T-helper 2 cell treated with Interferon-gamma antibody and Interleukin-4, amounts not matched to agents 100 ng/mL and 5 ng/mL, for 36 hours (primary cell): ENCODE measurements at regions not wholly inside any gene's neighbourhood (a gene's known extent, or its start where the extent isn't known, plus 50 kb on each side); places are given as distances from the start of the nearest gene placed in this dataset.
"Not testable (repeated sequence)": the region's sequence is repeated elsewhere in the genome, so short reads cannot be mapped to it uniquely, and the experiment has no call there.

Experiments used
- intact Hi-C: fragments of 100-400 bp; cut with micrococcal nuclease; formaldehyde crosslinking; loops from one replicate; pipeline ENCODE4 v1.15.1; 2023

- intact Hi-C loops = no loop called here
Measured at GRCh38 chr5:92944337-92944736, 636.7 kb downstream of the NR2F1-AS1 start.

- intact Hi-C loops = no loop called here
Measured at GRCh38 chr5:92942762-92943161, 638.3 kb downstream of the NR2F1-AS1 start.

GRCh38 chr5:92941806-92942205 lies 639.2 kb downstream of the NR2F1-AS1 start:
- intact Hi-C loops = no loop called here

- intact Hi-C loops = no loop called here
Measured at GRCh38 chr5:92939428-92939827, 641.6 kb downstream of the NR2F1-AS1 start.

- intact Hi-C loops = not testable (repeated sequence)
Measured at GRCh38 chr5:92937396-92937795, 643.6 kb downstream of the NR2F1-AS1 start.

GRCh38 chr5:92930057-92930456 lies 651.0 kb downstream of the NR2F1-AS1 start:
- intact Hi-C loops = no loop called here

GRCh38 chr5:92927291-92927778 lies 653.7 kb downstream of the NR2F1-AS1 start:
- intact Hi-C loops = no loop called here

- intact Hi-C loops = no loop called here
Measured at GRCh38 chr5:92923885-92924284, 657.1 kb downstream of the NR2F1-AS1 start.

GRCh38 chr5:92922231-92922967 lies 658.6 kb downstream of the NR2F1-AS1 start:
- intact Hi-C loops = no loop called here

- intact Hi-C loops = no loop called here
Measured at GRCh38 chr5:92917044-92917443, 664.0 kb downstream of the NR2F1-AS1 start.

- intact Hi-C loops = no loop called here
Measured at GRCh38 chr5:92916036-92916435, 665.0 kb downstream of the NR2F1-AS1 start.

- intact Hi-C loops = no loop called here
Measured at GRCh38 chr5:92912283-92912682, 668.7 kb downstream of the NR2F1-AS1 start.

GRCh38 chr5:92911851-92912250 lies 669.2 kb downstream of the NR2F1-AS1 start:
- intact Hi-C loops = no loop called here

GRCh38 chr5:92911293-92911692 lies 669.7 kb downstream of the NR2F1-AS1 start:
- intact Hi-C loops = no loop called here

- intact Hi-C loops = no loop called here
Measured at GRCh38 chr5:92909602-92909962, 671.4 kb downstream of the NR2F1-AS1 start.

GRCh38 chr5:92908952-92909601 lies 671.9 kb downstream of the NR2F1-AS1 start:
- intact Hi-C loops = no loop called here

GRCh38 chr5:92907938-92908606 lies 672.9 kb downstream of the NR2F1-AS1 start:
- intact Hi-C loops = no loop called here

GRCh38 chr5:92906798-92907376 lies 674.1 kb downstream of the NR2F1-AS1 start:
- intact Hi-C loops = no loop called here

- intact Hi-C loops = no loop called here
Measured at GRCh38 chr5:92904021-92904420, 677.0 kb downstream of the NR2F1-AS1 start.

- intact Hi-C loops = no loop called here
Measured at GRCh38 chr5:92899611-92900010, 681.4 kb downstream of the NR2F1-AS1 start.

GRCh38 chr5:92896722-92897121 lies 684.3 kb downstream of the NR2F1-AS1 start:
- intact Hi-C loops = no loop called here

GRCh38 chr5:92890841-92891244 lies 690.2 kb downstream of the NR2F1-AS1 start:
- intact Hi-C loops = no loop called here
